ENCODE measurements at regions not wholly inside any gene's neighbourhood (a gene's known extent, or its start where the extent isn't known, plus 50 kb on each side); places are given as distances from the start of the nearest gene placed in this dataset.
"Not testable (repeated sequence)": the region's sequence is repeated elsewhere in the genome, so short reads cannot be mapped to it uniquely, and the experiment has no call there.

- DNase-seq: no peak
Observed at GRCh38 chr14:50020184-50020583, 96.2 kb downstream of the VCPKMT start.

DNA sequence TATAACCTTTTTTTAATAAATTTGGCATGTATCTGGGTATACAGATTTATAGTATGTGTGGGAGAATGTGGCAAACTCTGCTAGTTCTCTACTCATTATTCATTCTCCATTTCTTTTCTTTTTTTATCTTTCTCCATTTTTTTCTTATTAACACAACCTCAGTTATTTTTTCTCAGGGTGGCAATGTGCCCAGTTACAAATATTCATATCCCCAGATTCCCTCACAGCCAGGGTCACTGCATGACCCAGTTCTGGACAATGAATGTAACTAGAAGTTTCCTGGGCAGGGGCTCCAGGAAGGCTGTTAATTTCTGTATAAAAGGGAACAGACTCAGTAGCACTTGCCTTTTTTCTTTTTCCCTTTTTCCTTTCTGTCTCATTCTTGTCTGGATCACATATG lies 95.6 kb downstream of the VCPKMT start:
- DNase-seq: no peak

- no peak for DNase-seq
Observed at GRCh38 chr14:50021261-50022031, 94.9 kb downstream of the VCPKMT start.

DNA sequence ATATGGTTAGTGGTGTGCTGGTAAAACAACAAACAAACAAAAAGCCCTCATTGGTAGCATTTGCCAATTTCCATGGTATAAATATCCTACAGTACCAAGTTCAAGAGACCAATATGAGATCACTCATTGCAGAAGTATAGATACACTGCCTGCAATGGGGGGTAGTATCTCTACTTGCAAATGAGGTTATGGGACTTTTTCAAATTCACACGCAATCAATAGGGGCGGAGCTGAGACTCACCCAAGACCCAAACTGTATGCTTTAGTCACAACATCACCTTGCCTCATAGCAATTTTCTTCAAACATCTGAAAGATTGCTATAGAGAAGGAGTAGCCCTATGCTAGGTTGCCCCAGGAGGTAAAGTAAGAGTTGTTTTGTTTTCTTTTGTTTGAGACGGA lies 93.7 kb downstream of the VCPKMT start:
- no peak for DNase-seq

- DNase-seq: no peak
Observed at GRCh38 chr14:50023671-50024490, 92.5 kb downstream of the VCPKMT start.

GRCh38 chr14:50025073-50025472 lies 91.3 kb downstream of the VCPKMT start:
- no peak for DNase-seq

- DNase-seq: no peak
Observed at GRCh38 chr14:50025776-50026175, 90.6 kb downstream of the VCPKMT start.

- no peak for DNase-seq
Observed at GRCh38 chr14:50026396-50026795, 90.0 kb downstream of the VCPKMT start.

GRCh38 chr14:50027816-50028215 lies 88.6 kb downstream of the VCPKMT start:
- DNase-seq: no peak

DNA sequence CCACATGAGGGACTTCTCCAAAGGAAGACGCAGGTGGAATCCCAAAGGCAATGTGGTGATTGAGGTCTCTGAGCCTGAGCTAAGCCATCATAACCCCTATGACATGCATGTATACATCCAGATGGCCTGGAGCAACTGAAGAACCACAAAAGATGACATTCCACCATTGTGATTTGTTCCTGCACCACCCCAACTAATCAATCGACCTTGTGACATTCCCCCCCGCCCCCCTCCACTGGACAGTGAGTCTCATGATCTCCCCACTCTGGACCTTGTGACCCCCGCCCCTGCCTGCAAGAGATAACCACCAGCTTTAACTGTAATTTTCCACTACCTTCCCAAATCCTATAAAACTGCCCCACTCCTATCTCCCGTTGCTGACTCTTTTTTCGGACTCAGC lies 87.9 kb downstream of the VCPKMT start:
- no peak for DNase-seq

GRCh38 chr14:50030036-50030435 lies 86.3 kb downstream of the VCPKMT start:
- DNase-seq: no peak

GRCh38 chr14:50030911-50031310 lies 85.5 kb downstream of the VCPKMT start:
- DNase-seq: not testable (repeated sequence)

DNA sequence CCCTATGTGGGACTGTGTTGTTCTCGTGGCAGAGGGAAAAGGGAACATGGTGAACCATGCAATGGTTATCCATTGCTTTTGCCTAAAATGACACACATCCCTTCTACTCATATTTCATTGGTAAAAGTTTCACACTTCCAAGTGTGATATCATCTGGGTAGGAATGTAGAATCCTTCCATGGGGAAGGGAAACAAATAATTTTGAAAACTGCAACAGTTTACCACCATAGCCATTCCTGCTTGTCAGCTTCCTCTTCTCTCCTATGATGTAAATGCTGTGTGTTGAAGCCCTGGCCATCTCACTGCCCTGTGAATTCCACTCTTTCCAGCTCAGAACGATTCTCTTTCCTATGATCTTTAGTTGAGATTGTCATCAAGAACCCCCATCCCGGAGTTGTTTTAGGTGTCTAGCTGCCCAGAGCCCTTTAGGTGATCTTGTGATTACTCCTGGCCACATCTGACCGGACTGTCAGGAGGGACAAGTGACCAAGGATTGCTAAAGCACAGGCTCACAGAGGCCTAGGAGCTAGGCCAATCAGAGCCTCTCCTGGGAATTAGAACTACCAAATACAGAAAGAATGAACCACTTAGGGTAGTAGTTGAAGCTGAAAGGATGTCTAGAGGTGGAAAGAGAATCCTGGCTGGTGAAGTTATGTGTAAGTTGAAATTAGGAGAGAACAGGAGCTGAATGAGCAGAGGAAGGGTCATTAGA lies 84.6 kb downstream of the VCPKMT start:
- DNase-seq: no peak

- not testable (repeated sequence) for DNase-seq
Observed at GRCh38 chr14:50032462-50033167, 83.8 kb downstream of the VCPKMT start.

GRCh38 chr14:50035214-50035613 lies 81.2 kb downstream of the VCPKMT start:
- DNase-seq: no peak

GRCh38 chr14:50036211-50036610 lies 80.2 kb downstream of the VCPKMT start:
- no peak for DNase-seq

GRCh38 chr14:50036637-50037036 lies 79.7 kb downstream of the VCPKMT start:
- DNase-seq: no peak

DNA sequence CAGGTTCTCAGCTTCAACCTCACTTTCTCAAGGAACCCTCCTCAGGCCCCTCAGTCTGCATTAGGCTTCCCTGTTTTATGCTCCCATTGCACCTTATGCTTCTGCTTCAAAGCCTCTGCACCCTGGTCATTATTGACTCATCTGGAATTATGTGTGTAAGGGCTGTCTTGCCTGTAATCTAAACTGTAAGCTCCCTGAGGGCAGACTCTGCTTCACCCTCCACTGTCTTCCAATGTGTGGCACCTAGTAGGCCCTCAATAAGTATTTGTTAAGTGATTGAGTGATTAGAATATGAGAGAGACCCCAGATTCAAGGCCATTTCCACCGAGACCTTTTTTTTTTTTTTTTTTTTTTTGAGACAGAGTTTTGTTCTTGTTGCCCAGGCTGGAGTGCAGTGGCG lies 79.1 kb downstream of the VCPKMT start:
- DNase-seq: no peak

DNA sequence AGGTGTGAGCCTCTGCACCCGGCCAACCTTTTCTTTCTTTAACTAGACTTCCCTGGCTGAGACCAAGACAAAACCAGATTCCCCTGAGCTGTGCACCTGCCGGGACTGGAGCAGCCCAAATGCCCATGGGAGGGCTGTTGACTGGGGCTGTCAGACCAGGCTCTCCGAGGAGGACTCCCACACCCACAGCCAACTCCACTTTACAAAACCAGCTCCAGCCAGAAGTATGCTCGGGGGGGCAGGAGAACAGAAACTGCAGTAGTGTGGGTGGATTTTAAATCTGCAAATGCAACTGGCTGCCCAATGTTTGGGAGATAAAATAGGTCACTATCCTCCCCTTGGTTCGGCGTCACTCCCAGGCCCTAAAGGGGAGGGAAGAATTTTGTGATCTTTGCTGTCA lies 78.5 kb downstream of the VCPKMT start:
- DNase-seq: no peak

DNA sequence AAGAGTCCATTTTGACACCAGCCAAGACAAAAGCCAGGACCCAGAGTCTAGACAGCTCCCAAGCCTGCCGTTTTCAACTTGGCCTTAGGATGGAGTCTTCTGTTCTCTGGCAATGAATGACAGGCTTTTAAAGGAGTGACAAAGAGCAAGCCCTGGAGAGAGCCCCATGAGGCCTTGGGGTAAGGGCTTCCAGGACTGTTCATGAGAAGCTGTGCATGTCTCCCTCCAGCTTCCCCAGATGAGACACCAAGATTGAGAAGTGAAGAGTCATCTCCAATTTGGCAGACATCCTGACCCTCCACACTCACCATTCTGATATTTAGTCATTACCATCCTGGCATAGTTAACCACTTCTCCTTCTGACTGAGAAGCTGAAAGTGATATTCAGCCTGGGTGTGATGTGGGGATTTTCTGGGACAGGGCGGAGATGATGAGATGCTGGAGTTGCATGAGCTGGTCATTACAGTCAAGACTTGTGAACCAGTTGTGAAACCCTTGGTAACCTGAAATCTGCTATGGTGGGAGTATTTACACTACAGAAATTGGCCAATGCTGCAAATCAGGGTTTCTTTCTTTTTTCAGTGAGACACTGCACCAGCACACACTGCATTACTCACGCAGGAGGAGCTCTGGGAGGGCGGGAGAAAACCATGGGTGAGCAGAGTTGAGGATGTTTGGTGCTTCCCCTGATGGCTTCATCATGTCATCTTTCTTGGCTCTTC lies 77.8 kb downstream of the VCPKMT start:
- DNase-seq: no peak

GRCh38 chr14:50039120-50039517 lies 77.3 kb downstream of the VCPKMT start:
- DNase-seq: no peak

DNA sequence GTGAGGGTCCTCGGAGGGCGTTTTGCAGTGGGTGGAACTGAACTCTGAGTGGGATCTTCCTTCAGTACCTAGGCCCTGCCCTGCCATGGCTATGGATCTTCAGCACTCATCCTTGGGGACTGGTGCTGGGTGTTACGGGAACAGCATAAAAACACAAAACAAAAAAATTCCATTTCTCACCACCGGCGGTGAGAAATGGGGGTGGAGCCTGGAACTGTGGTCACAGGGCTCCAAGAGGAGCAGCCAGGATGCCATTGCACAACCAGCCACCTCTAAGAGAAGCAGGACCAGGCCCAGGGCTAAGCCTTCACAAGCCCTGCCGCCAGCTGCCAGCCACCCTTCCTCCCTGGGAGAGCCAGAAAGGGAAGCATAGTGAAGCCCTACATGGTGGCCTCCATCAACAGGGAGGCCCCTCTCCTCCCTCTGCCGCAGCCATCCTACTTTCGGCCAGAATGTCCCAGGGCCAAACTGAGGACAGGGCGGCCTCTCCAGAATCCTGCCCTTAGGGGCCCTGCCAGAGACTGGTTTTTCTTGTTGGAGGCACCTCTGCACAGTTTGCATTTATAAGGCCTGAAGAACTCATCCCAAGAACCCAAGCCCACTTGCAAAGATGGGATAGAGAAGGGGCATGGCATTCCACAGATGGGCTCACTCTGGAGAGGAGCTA lies 76.5 kb downstream of the VCPKMT start:
- DNase-seq: no peak

Measured in effector CD4-positive, alpha-beta T cell (primary cell).